GM10266 (cell line): ENCODE measurements at regions not wholly inside any gene's neighbourhood (a gene's known extent, or its start where the extent isn't known, plus 50 kb on each side); places are given as distances from the start of the nearest gene placed in this dataset.

Experiments
- DNase-seq: peaks from one replicate; pipeline ENCODE4 v3.0.0; 2012; ENCODE audit errors: extremely low spot score
- CTCF ChIP-seq: IDR thresholded peaks from 2 replicates; pipeline ENCODE4 v1.5.1; 2012; ENCODE audit warnings: mild to moderate bottlenecking, low read depth; ENCODE audit not compliant: control insufficient read depth, insufficient read depth; ENCODE audit errors: missing control alignments

GRCh38 chr5:126265917-126266316 lies 157.3 kb upstream of the GRAMD2B start:
- DNase-seq: no peak
- TF ChIP-seq CTCF: no peak

GRCh38 chr5:126267438-126267837 lies 155.8 kb upstream of the GRAMD2B start:
- TF ChIP-seq CTCF: no peak
- no peak for DNase-seq

GRCh38 chr5:126268697-126269315 lies 154.4 kb upstream of the GRAMD2B start:
- no peak for DNase-seq
- no peak for TF ChIP-seq CTCF

- TF ChIP-seq CTCF: no peak
- DNase-seq: no peak
Observed at GRCh38 chr5:126269511-126269910, 153.7 kb upstream of the GRAMD2B start.

- no peak for TF ChIP-seq CTCF
- DNase-seq: no peak
Observed at GRCh38 chr5:126271141-126271540, 152.1 kb upstream of the GRAMD2B start.

- no peak for TF ChIP-seq CTCF
- DNase-seq: no peak
Observed at GRCh38 chr5:126274076-126274762, 149.0 kb upstream of the GRAMD2B start.

- no peak for DNase-seq
- TF ChIP-seq CTCF: no peak
Observed at GRCh38 chr5:126274763-126275125, 148.5 kb upstream of the GRAMD2B start.
